Inflammatory macrophage (primary cell): ENCODE measurements at regions not wholly inside any gene's neighbourhood (a gene's known extent, or its start where the extent isn't known, plus 50 kb on each side); places are given as distances from the start of the nearest gene placed in this dataset.

ENCODE experiments used
- DNase-seq, 2 donors: peaks; one replicate each; pipeline ENCODE4 v3.0.0-alpha.2; 2020 to 2022

GRCh38 chr6:166770216-166771116 is 143.4 kb upstream of the RPS6KA2 start:
- DNase-seq = no peak

GRCh38 chr6:166769648-166770047 is 142.6 kb upstream of the RPS6KA2 start:
- DNase-seq = no peak

- DNase-seq = no peak
These were observed 141.7 kb upstream of the RPS6KA2 start for GRCh38 chr6:166768761-166769160.

- DNase-seq = no peak
These were observed 140.2 kb upstream of the RPS6KA2 start for GRCh38 chr6:166767230-166767629.

- no peak for DNase-seq
These were observed 139.7 kb upstream of the RPS6KA2 start for GRCh38 chr6:166766769-166767168.

- no peak for DNase-seq
These were observed 138.1 kb upstream of the RPS6KA2 start for GRCh38 chr6:166765234-166765541.

GRCh38 chr6:166764473-166765233 is 137.6 kb upstream of the RPS6KA2 start:
- no peak for DNase-seq

GRCh38 chr6:166763606-166764472 is 136.8 kb upstream of the RPS6KA2 start:
- DNase-seq = no peak

- no peak for DNase-seq
These were observed 134.8 kb upstream of the RPS6KA2 start for GRCh38 chr6:166761801-166762200.

- no peak for DNase-seq
These were observed 133.2 kb upstream of the RPS6KA2 start for GRCh38 chr6:166760288-166760687.

GRCh38 chr6:166758136-166758704 is 131.2 kb upstream of the RPS6KA2 start:
- no peak for DNase-seq

- DNase-seq = no peak
These were observed 130.4 kb upstream of the RPS6KA2 start for GRCh38 chr6:166757232-166758135.

- no peak for DNase-seq
These were observed 127.4 kb upstream of the RPS6KA2 start for GRCh38 chr6:166754218-166755030.

- no peak for DNase-seq
These were observed 126.1 kb upstream of the RPS6KA2 start for GRCh38 chr6:166752928-166753721.

GRCh38 chr6:166752097-166752496 is 125.0 kb upstream of the RPS6KA2 start:
- no peak for DNase-seq

- DNase-seq = peak in 1 of 2 donors; percentile 9
These were observed 124.1 kb upstream of the RPS6KA2 start for GRCh38 chr6:166751051-166751595.

GRCh38 chr6:166750108-166750793 is 123.2 kb upstream of the RPS6KA2 start:
- DNase-seq = no peak

GRCh38 chr6:166749666-166750065 is 122.6 kb upstream of the RPS6KA2 start:
- DNase-seq = no peak
